ENCODE measurements at regions not wholly inside any gene's neighbourhood (a gene's known extent, or its start where the extent isn't known, plus 50 kb on each side); places are given as distances from the start of the nearest gene placed in this dataset.
"Not testable (repeated sequence)": the region's sequence is repeated elsewhere in the genome, so short reads cannot be mapped to it uniquely, and the experiment has no call there.

DNA sequence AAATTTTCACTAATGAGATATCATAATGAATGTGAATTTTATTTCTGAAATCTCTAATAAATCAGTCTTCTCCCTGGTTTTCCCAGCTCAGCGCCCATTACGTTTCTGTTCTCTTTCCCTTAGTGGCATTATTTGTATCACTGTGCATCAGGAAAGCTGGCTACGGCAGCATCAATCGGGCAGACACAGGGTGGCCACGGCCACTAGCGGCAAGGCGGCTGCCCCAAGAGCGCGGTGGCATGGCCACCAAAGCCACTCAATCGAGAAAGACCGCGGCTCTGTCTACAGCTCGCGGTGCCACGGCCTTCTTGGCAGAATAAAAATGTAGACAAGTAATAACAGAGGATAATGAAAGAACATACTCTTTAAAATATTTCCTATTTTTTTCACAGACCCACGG lies 168.0 kb downstream of the RPIA start:
- DNase-seq (ENCODE audit: low read depth in 1 of 2, low spot score in 1 of 2): no peak

DNA sequence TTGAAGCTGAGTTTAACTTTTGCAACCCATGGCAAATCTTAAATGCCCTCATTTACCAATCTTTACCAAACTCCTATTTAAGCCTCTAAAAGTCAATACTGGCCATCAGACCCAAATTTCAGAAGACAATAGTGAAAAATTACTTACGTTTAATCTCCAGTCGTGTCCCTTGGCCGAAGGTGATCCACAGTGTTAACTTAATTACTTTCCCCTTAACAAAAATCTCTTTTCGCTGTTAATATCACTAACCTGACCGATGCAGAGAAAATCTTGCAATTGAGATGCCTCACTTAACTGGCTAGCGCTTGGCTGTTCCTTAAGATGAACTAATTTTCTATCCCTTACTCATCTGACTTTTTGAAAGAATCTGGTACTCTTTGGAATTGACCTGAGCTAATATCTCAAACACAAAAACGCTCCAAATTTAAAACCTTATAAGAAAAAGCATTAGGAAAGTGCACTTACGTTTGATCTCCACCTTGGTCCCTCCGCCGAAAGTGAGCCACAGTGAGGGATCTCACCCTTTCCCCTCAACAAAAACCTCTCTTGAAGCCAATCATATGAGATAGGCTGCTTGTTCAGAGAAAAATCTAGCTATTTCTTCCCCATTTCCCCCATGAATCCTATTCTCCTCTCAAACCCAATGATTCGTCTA lies 169.1 kb downstream of the RPIA start:
- DNase-seq (ENCODE audit: low read depth in 1 of 2, low spot score in 1 of 2): no peak

GRCh38 chr2:88865801-88866371 lies 174.4 kb downstream of the RPIA start:
- DNase-seq (ENCODE audit: low read depth in 1 of 2, low spot score in 1 of 2): no peak

GRCh38 chr2:88866756-88867155 lies 175.3 kb downstream of the RPIA start:
- no peak for DNase-seq (ENCODE audit: low read depth in 1 of 2, low spot score in 1 of 2)

- no peak for DNase-seq (ENCODE audit: low read depth in 1 of 2, low spot score in 1 of 2)
These were observed 177.4 kb downstream of the RPIA start for GRCh38 chr2:88868861-88869260.

DNA sequence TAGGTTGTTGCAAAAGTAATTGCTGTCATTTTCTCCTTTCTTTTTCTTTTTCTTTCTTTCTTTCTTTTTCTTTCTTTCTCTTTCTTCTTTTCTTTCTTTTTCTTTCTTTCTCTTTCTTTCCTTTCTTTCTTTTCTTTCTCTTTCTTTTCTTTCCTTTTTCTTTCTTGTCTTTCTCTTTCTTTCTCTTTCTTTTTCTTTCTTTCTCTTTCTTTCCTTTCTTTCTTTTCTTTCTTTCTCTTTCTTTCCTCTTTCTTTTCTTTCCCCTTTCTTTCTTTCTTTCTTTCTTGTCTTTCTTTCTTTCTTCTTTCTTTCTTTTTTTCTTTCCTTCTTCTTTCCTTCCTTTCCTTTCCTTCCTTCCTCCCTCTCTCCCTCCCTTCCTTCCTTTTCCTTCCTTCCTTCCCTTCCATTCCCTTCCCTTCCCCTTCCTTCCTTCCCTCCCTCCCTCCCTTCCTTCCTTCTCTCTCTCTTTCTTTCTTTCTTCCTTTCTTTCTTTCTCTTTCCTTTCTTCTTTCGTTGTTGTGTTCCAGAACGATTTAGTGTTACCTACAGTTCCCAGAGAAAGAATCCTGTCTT lies 178.9 kb downstream of the RPIA start:
- DNase-seq (ENCODE audit: low read depth in 1 of 2, low spot score in 1 of 2): no peak

- DNase-seq (ENCODE audit: low read depth in 1 of 2, low spot score in 1 of 2): no peak
These were observed 179.9 kb downstream of the RPIA start for GRCh38 chr2:88871336-88871735.

- no peak for DNase-seq (ENCODE audit: low read depth in 1 of 2, low spot score in 1 of 2)
These were observed 182.1 kb downstream of the RPIA start for GRCh38 chr2:88873620-88874019.

GRCh38 chr2:88874063-88874657 lies 182.7 kb downstream of the RPIA start:
- DNase-seq (ENCODE audit: low read depth in 1 of 2, low spot score in 1 of 2): no peak

DNA sequence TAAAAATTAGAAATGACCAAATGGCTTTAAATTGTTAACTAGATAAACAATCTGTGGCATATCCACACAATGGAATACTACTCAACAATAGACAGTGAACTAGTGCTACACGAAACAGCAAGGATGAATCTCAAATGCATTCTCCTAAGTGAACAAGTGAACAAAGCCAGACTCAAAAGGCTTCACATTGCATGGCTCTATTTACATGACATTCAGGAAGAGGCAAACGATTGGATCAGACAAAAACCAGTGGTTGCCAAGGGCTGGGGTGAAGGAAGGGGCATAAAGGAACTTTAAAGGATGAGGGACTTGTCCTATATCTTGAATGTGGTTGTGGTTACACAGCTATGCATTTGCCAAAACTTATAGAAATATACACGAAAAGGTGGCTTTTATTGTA lies 184.3 kb downstream of the RPIA start:
- no peak for DNase-seq (ENCODE audit: low read depth in 1 of 2, low spot score in 1 of 2)

DNA sequence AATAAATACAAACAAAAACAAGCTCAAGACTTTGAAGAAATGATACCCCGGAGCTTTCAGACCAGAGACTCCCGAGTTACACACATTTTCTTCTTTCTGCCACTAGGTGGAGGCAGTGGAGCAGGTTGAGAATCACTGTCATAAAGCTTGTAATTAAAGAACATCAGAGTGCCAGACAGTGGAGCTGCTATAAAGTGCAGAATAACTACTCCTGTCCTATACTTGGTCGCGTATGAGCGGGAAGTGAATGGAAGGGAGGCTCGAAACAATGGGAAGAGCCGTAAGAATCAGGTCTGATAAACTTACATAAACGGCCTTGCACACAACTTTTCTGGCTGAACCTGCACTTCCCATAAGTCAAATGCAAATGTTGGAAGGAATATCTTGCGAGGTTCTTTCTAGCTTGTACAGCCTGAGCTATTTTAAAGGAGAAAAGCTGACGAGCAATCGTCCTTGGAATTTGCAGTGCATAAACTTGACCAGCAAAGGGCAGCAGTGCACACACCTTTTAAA lies 189.0 kb downstream of the RPIA start:
- no peak for DNase-seq (ENCODE audit: low read depth in 1 of 2, low spot score in 1 of 2)

GRCh38 chr2:88885275-88885674 lies 193.8 kb downstream of the RPIA start:
- no peak for DNase-seq (ENCODE audit: low read depth in 1 of 2, low spot score in 1 of 2)

- no peak for DNase-seq (ENCODE audit: low read depth in 1 of 2, low spot score in 1 of 2)
These were observed 194.4 kb downstream of the RPIA start for GRCh38 chr2:88885679-88886416.

GRCh38 chr2:88887466-88887865 lies 196.0 kb downstream of the RPIA start:
- not testable (repeated sequence) for DNase-seq (ENCODE audit: low read depth in 1 of 2, low spot score in 1 of 2)

DNA sequence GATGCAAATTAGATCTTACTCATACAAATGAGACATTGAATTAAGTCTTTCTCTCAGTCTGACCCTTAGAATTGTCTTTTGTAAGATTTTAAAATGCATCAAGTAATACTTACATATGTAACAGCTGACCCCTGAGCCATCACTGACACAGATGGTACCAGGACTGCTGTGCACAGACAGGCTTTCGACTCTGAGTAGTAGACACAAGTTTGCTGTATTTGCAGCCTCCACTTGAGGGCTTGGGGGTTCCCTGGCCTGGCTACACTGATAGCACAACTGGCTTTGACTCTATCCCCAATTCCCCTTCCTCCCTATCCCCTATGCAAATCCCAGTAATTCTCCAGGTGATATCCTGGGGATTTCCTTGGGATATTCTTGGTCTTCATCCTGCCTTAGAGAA lies 200.7 kb downstream of the RPIA start:
- DNase-seq (ENCODE audit: low read depth in 1 of 2, low spot score in 1 of 2): no peak

DNA sequence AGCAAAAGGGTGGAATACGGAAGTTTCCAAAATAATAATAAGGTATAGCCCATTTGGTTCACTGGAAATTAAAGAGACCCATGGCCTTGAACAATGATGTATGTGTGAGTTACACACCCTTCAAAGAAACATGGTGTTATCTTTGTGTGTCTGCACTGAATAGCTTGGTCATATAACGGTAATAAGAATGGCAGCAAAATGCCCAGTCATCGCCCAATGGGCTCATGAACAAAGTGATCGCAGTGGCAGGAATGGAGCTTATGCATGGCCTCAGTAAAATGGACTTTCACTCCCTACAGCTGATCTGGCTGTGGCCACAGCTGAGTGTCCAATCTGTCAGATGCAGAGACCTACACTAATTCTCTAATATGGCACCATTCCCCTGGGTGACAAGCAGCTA lies 201.3 kb downstream of the RPIA start:
- DNase-seq (ENCODE audit: low read depth in 1 of 2, low spot score in 1 of 2): no peak

DNA sequence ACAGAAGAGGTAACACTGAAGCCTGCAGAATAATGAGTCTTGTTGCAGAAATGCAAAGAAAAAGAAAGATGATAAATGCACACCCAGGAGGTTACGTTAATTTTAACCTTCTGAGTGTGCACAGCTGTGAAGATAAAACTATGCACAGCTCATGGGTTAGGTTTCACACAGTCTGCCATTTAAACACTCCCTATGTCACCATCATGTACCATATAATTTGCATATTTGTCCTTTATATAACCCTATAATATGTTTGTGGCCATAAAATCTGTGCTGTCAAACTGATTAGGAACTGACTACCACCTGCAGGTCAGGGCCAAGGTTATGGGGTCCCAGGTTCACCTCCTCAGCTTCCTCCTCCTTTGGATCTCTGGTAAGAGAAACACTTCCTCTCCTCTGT lies 205.5 kb downstream of the RPIA start:
- DNase-seq (ENCODE audit: low read depth in 1 of 2, low spot score in 1 of 2): no peak

- no peak for DNase-seq (ENCODE audit: low read depth in 1 of 2, low spot score in 1 of 2)
These were observed 206.2 kb downstream of the RPIA start for GRCh38 chr2:88897715-88898114.

DNA sequence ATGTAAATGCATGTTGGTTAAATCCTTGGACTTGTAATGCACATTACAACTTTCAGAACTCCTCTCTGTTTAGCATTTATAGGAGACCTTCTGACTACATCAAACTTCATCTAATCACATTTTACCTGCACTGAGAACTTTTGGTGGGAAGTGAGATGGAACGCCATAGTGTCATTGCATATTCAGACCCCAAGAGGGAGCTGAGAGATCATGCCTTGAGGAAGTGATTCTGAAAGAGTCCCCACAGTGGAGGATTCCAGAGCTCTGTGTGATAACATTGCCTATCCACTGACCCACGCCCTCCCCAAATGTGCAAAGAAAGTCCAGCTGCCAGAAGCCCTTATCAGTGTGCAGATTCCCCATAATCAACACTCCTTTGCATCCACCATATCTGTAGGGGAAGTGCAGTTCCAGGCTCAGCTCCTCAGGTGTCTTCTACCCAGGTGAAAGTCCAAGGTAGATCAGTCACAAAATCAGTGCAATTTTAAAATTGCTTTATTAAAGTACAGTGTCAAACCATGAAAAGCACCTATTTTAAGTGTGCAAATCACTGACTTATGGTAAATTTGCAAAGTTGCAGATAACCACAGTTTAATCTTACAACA lies 212.4 kb downstream of the RPIA start:
- no peak for DNase-seq (ENCODE audit: low read depth in 1 of 2, low spot score in 1 of 2)

DNA sequence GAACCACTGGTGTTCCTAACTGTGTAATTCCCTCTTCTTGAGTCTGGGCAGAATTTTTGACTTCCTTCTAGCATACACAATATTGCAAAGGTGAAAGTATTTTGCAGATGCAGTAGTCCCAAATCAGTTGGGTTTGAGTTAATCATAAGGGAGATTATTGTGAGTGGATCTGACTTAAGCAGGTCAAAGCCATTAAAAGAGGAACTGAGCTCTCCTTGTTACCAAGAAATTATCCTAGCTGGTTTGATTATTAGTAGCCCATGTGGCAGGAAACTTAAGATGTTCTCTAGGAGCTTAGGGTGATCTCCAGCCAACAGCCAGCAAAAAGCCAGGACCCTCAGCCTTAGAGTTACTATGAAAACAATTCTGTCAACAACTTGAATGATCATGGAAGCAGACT lies 221.8 kb downstream of the RPIA start:
- DNase-seq (ENCODE audit: low read depth in 1 of 2, low spot score in 1 of 2): no peak

DNA sequence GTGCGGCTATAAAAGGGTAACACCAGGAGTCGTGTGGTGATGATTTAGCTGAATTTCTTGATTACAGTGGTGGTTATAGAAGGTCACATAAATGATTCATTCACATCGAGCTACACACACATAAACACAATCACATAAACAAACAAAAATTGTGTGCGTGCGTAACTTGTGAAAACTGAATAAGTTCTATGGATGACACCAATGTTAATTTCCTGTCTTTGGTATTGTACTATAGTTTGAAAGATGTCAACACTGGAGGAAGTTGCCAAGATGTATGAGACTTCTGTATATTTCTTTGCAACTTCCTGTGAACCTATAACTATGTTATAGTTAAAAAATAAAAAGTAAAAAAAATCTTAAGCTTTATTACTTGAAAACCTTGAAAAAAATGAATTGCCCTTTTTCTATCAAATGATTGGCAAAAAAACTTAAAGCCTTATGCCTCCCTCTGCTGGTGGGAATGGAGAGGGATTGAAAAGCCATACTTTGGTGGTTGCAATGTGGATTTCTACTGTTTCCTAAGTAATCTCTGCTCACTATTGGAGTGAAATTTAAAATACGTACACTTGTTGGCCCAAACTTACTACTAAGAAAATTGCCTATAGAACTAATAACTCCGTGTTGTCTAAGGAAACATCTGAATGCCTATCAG lies 227.7 kb downstream of the RPIA start:
- DNase-seq (ENCODE audit: low read depth in 1 of 2, low spot score in 1 of 2): no peak
